Testis (tissue), 2 donors: ENCODE measurements at regions not wholly inside any gene's neighbourhood (a gene's known extent, or its start where the extent isn't known, plus 50 kb on each side); places are given as distances from the start of the nearest gene placed in this dataset.

Experiments used
- CTCF ChIP-seq, 3 experiments: fragments of 450-650 bp in 2 of 3; fragments of 200-600 bp in 1 of 3; sonication (generic) in 1 of 3; IDR thresholded peaks; one replicate each; pipeline ENCODE4 v1.5.1; 2016 to 2019; ENCODE audit warnings: antibody characterized with exemption in 3 of 3, mild to moderate bottlenecking in 2 of 3, moderate library complexity in 1 of 3
- POLR2A ChIP-seq: fragments of 450-650 bp; IDR thresholded peaks from one replicate; pipeline ENCODE4 v1.6.1; 2017; ENCODE audit warnings: antibody characterized with exemption, mild to moderate bottlenecking, moderate library complexity

GRCh38 chr11:36976741-36977140 is 378.7 kb upstream of the RAG2 start:
- TF ChIP-seq CTCF (IDR thresholded peaks at IDR 0.05) (no peak), POLR2A (no peak)
